ENCODE measurements at regions not wholly inside any gene's neighbourhood (a gene's known extent, or its start where the extent isn't known, plus 50 kb on each side); places are given as distances from the start of the nearest gene placed in this dataset.
A peak's percentile ranks its signal among the peaks of the same experiment; 100 is the strongest.
"Not testable (repeated sequence)": the region's sequence is repeated elsewhere in the genome, so short reads cannot be mapped to it uniquely, and the experiment has no call there.

DNA sequence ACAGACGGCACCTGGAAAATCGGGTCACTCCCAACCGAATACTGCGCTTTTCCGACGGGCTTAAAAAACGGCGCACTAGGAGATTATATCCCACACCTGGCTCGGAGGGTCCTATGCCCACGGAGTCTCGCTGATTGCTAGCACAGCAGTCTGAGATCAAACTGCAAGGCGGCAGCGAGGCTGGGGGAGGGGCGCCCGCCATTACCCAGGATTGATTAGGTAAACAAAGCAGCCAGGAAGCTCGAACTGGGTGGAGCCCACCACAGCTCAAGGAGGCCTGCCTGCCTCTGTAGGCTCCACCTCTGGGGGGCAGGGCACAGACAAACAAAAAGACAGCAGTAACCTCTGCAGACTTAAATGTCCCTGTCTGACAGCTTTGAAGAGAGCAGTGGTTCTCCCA lies 64.5 kb downstream of the SLC30A10 start:
- not testable (repeated sequence) for DNase-seq

DNA sequence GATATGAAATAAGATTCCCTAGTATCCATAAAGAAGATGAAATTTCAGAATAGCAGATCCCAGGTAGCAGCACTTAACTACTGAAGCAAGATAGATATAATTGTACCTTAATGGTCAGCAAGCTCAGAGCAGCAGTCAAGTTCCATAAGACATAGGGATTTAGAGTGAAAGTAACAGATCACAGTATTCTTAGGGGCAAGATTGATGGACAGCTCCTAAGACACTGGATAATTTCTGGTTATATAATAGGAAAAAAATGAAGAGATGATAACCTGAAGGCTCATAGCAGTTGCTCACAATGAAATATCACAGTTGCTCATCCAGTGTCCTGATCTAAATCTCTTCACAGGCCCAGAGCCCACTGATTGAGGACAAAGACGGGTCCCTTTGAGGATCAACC lies 66.0 kb downstream of the SLC30A10 start:
- no peak for DNase-seq

DNA sequence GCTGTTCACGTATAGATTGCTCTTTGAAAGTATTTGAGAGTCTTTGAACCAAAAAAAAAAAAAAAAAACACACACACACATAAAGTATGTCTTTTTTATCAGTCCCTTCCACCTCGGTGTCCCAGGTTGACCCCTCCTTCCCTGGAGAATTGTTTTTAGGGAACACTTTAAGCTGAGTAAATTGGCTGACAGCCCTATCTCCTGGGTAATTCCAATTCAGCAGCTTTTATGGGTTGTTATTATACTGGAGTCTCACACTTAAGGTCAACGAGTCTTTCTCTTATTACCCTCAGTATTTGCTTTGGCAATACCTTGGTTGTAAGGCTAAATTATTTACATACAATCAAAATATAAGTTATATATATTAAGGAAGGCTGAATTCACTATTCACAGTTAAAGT lies 69.4 kb downstream of the SLC30A10 start:
- no peak for DNase-seq

DNA sequence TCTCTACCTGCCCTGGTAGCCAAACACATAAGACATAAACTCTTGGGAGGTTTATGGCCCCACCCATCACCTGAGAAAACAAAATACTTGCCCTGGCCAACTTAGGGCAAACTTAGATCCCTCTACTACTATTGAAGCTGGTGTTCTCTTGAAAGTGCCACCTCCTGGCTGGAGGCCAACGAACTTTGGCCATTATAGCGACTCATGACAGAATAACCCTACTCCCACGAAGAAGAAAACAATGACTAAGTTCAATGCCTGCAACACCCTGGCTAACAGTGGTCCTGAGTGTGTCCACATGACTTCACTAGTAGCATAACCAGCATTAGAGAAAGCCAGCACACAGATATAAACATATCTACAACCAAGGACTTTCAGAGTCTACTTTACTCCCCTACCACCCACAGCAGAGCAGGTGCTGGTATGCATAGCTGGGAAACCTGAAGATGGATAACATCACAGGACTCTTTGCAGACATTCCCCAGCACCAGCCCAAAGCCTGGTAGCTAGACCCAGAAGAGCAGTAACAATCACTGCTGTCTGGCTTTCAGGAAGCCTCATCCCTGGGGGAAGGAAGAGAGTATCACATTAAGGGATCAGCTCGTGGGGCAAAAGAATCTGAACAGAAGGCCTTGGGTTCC lies 81.0 kb downstream of the SLC30A10 start:
- DNase-seq: no peak

DNA sequence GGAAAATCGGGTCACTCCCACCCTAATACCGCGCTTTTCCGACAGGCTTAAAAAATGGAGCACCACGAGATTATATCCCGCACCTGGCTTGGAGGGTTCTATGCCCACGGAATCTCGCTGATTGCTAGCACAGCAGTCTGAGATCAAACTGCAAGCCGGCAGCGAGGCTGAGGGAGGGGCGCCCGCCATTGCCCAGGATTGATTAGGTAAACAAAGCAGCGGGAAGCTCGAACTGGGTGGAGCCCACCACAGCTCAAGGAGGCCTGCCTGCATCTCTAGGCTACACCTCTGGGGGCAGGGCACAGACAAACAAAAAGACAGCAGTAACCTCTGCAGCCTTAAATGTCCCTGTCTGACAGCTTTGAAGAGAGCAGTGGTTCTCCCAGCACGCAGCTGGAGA lies 88.8 kb downstream of the SLC30A10 start:
- DNase-seq: not testable (repeated sequence)

DNA sequence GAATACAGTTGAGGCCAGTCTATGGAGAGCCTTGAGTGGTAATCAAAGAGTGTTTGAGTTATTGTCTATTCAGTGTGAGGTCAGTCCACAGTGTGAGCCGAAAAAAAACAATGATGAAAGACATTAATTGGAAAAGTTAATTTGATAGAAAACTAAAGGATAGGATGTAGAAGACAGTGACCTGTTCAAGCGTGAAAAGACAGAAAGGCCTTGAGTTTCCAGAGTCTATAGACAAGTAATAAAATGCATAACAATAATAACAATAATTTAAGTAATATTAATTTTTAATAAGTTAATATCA lies 90.4 kb downstream of the SLC30A10 start:
- no peak for DNase-seq

DNA sequence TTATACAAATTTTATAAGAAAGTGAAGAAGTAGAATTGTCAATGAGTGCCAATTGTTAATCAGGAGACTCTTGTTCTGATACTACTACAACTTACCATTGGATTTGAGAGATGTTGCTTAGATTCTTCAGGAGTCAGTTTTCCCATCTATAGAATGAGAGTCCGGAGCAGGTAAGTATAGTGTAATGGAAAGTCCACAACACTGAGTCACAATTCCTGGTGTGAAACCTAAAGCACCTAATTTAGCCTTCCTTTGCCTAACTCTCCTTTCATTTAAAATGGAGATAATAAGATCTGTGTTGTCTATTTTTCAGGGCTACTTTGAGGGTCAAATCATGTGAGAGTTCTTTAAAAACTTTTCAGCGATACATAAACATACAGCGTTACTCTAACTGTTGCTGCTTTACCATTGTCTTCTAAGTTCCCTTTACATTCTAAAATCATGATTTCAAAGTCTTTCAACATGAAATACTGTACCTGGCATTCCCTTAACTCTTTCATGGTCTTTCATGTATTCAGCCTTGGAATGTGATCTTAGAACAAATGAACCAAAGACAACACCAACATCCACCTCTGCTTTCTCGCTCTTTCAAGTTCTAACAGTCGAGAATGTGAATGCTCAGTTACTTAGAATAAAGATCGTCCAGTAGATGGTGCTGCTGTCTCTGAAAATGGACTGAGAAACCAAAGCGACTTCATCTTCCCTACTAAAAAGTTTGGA lies 90.9 kb downstream of the SLC30A10 start:
- DNase-seq: no peak

DNA sequence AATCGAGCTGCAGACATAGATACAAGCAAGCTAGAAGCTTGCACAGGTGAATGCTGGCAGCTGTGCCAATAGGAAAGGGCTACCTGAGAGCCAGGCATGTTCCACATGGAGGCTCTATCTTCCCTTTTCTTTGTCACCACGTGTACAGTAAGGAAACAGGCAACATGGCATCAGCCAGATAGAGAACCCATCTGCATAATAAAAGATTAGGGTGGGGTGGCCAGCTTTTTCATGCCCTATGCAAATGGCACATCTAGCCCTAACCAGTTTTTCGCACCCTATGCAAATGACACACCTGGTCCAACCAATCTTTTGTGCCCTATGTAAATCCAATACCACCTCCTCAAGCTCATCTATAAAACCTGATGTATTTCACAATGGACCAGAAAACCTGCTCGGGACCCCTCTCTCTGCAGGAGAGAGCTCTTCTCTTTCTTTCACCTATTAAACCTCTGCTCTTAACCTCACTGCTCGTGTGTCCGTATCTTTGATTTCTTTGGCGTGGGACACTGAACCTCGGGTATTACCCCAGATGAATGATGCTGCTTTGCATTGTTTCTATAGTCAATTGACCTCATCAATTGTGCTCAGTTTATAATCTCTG lies 93.9 kb downstream of the SLC30A10 start:
- DNase-seq: no peak

DNA sequence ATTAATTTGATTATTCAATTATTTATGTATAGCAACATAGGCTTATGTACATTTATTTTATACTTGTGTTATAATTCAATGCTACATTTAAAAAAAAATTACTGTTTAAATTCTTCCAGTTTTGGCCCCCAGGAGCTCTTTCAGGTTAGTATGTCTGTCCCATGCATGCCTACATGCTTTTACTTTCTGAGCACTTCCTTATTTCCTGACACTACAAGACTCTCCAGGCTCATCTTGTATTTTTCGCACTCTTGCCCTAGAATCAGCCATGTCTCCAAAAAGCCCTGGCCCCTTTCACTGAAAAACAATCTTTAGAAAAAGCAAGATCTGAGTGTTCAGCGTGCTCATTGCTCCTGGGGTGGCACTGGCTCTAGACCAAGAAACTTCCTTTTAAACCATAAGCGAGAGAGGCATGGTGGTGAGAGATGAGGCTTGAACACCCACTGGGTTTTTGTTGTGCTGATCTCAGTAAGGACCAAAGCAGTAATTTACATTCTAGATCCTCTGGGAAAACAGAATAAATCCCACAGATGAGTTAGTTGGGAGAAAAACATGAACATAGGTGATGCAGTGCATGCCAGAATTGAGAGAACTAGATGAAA lies 95.0 kb downstream of the SLC30A10 start:
- DNase-seq: no peak

DNA sequence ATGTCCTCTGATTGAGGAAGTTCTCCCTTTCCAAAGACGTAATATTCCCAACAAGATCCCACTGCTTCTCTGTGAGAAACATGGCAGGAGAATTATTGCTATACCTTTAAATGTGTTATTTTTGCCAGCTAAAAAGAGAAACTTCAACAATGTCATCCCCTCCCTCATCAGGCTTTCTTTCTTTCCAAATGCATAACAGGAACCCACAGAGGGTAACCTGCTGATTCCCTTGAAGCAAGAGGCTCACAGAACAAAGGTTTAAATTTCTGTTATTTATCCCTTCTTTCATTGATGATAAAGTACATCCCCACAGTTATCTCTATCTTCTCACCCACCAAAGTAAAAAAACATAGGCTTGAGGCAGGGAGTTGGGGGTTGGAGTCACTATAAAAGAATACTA lies 102.1 kb downstream of the SLC30A10 start:
- no peak for DNase-seq

DNA sequence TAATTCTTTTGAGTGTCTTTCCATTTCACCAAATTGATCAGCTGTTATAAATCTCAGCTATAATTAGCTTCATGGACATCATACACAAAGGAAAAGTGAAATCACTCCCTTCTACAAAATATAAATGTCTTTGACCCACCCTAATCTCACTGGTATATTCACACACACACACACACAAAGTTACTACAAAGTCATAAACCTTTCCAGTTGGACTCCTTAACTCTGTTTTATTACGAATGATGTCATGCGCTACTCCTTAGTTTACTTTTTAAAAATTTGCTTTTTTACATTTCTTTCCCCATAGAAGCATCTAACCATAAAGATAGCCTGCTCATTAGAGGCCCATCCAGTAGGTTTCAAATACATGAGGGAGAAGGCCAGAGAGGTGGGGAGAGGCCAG lies 103.0 kb downstream of the SLC30A10 start:
- no peak for DNase-seq

DNA sequence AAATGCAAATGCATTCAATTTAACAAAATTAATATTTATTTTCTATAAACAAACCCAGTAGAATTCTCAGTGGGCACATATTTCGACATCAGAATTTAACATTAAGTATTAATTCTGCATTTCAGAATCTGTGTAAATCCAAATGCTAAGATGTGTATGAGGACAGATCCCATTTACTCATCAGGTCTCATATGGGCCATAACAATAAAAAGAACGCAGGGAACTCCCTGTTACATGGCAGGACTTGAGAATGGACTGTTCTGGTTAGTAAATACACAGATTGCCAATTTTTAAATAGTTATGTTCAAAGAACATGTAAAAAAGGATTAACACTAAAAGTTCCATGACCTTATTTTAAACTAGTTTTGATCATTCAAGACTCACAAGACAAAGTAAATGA lies 104.0 kb downstream of the SLC30A10 start:
- DNase-seq: no peak

DNA sequence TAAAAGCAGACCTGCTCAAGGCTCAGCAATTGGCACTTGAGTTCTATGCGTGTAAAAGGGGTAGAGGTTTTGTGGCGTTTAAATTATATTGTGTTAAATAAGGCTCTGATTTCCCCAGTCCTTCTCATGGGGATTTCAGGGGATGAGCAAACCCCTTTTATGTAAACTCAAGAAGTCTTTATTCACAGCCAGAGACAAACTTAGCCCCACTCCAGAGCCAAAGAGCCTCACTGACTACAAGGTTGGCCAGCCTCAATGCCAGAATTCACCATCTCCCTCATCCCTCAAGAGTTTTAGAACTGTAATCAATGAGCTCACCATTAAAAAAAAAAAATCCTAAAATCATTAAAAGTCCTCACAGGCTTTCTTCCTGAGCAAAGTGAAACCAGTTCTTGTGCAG lies 107.8 kb downstream of the SLC30A10 start:
- no peak for DNase-seq

DNA sequence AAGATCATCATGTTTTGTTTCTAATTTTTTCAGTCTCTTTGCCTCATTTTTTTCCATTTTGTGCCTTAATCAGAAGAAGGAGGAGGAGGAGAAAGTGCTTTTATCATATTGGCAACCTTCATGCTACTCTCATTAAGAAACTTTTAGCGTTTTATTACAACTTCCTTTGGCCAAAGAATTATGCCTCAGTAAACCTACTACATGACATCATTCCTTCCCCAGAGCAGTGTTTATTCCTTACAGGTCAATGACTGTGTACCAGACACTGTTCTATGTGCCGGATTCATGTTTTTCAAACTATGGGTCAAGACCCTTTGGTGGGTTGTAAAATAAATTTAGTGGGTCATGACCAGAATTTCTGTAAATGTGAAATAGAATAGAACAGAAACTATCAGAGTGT lies 110.4 kb downstream of the SLC30A10 start:
- no peak for DNase-seq

DNA sequence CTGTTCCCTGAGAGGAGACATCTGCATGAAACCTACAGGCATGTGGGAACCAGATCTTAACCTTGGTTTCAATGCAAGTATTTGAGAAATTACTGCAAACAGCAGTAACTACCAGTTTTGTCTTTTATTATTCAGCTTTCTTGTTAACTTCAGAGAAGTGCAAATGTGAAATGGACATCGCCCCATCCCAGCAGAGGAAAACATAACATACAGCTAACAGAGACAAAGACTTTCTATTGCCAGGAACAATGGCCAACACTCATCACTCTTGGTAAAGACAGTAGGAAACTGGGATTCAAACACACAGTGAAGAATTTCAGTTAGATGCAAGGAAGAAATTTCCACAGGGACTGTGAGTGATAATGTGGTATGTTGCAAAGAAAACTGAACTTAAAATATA lies 115.1 kb downstream of the SLC30A10 start:
- DNase-seq: no peak

DNA sequence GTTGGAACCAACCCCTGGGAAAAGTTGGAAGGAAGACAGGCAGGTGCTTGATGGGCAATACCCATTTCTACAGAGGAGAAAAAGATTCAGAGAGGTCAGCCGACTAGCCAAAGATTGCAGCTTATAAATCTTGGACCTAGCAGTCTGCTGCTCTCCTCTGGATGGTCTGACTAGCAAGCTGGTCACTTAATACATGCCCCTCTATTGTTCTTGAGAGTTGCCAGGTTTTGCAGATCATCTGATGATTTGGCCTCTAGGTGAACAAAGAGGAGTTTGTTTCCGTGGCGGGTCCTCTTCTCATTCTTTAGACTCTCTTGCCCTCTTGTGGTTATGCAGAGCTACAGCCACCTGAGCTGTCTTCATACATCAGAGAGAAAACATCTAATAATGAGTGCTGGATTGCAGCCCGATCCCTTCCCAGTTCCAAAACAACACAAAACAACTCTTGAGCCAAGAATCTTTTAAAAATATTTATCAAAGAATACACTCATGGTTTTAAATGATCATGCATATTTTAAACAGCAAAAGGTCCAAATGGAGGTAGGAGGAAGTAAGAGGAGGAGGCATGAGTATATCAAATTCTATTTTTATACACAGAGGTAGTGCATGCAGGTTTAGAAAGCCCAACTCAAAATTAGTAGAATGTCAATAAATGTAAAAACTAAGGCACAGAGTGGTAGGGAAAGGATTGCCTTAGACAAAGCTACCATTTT lies 115.7 kb downstream of the SLC30A10 start:
- peak; percentile 63 for DNase-seq

DNA sequence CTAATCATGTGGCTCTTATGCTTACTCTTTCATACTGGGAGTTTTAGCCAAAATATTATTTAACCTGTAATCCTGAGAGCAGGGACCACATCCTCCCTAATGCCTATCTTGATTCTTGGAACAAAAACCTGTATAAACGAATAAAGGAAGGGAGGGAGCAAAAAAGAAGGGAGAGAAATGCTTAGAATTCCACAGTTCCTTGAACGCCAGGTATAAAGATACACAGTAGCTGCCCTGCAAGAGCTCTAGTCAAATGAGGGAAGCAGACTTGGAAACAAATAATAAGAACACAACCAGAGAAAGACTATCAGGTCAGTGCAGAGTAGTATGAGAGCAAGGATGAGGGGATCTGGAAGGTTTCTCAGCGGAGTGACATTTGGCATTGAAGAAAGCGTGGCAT lies 116.3 kb downstream of the SLC30A10 start:
- no peak for DNase-seq

DNA sequence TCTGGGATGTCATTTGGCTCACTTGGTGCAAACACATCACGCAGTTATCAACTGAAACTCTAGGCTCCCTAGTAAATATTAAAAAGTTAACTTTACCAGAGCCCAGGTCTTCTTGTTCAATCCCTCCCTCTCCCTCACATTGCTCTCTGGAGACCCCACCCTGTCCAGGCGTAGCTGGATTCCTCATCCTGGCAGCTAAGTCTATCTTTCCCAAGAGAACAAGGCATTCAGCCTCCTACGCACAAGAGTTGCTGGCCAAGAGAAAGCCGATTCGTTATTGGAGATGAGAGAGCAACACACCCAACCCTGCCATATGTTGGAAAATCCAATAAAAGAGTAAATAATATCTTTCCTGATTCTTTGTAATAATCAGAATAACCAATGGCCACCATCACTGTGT lies 117.9 kb downstream of the SLC30A10 start:
- DNase-seq: peak; percentile 30

DNA sequence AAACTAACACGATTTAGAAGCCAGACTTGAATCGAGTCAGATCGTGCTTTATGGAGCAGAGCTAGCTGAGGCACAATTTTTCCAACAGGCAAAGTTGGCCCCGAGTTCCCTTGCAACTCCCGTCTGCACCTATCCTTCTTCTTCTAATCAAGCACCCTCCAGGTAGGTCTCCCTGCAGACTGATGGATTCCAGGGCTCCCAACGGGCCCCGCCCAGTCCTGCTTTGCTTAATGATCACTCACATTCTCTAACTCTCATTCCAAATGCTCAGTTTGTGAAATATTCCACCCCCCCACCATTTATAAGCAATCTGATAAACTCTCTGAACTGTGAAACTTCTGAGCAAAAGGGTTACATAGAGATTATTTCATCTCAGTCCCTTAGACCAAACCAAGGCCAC lies 119.6 kb downstream of the SLC30A10 start:
- no peak for DNase-seq

DNA sequence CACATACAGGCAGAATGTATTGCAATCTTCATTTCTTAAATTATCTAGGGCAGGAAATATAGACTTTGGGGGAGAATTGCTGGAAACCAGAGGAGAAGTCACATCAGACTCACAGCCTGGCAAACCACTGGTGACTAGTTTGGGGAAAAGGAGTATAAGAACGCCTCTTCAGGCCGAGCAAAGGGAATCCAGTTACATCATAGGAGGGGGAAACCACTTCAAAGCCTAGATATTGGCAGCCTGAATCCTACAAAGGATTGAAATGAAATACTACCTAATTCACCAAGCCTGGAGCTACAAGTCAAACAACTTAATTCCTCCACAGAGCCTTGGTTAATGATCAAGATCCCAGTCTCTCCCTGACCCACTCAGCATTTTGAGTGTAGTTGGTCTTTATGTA lies 121.7 kb downstream of the SLC30A10 start:
- DNase-seq: no peak

DNA sequence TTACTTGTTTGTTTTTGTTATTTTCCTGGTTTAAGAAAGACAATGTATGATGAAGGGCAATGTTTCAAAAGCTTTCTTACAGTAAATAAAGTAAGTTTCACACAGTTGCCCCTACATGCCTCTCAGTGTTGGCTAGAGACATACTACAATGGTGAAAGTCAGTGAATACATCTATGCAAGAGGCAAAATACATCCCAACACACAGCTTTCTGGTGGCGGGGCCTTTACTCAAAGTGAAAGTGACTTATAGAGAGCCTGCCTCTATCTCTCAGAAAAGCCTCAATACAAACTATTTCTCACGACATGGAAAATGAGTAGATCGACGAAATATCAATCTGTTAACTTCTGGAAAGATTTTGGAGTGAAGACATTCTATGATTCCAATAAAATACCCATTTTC lies 122.3 kb downstream of the SLC30A10 start:
- no peak for DNase-seq

DNA sequence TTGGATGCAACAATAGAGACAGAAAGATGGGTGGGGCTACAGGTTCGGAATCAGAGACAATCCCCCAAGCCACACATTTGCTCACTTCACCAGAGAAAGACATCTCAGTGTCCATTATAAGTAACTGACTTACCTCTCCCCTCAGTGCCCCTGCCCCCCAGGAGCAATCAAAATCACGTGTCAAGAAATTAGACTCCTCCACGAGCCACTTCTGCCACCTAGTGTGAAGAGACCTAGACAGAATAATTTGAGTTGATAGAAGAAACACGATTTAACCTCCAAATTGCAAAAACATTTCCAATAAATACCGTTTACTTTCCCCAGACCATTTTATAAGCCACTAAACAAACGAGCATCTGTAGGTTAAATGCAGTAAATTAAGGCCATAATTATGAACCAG lies 123.2 kb downstream of the SLC30A10 start:
- no peak for DNase-seq

DNA sequence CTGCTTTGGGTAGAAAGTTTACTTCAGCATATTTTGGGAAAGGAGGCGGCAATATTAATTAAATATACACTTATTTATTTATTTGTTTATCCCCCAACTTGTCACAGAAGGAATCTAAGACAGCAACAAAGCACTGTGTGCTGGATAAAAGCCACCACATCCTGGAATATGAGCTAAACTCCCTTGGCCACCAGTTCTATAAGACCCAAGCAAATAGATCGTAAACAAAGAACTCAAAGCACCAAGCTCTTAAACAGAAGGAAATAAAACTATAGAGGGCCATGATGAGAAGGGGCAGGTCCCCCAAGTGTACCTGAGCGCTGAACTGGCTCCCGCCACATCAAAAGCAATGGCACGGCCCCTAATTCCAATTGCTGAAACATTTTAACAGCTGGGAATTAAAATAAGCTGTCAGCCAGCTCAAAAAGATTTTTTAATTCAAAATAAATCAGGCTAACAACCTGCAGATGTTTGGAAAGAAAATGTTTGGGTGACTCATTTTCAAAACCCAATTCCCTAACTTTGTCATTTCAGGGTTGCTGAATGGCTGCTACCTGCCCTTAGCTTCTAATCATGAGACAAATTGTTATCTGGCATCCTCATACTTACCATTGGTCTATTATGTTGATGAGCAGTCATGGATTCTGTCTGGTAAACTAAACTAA lies 127.1 kb downstream of the SLC30A10 start:
- DNase-seq: peak; percentile 36
